ENCODE measurements at regions not wholly inside any gene's neighbourhood (a gene's known extent, or its start where the extent isn't known, plus 50 kb on each side); places are given as distances from the start of the nearest gene placed in this dataset.

GRCh38 chr3:70543493-70543892 lies 231.1 kb upstream of the MDFIC2 start:
- Histone ChIP-seq H3K4me1 (replicated peaks in 1 of 2; ENCODE audit: control insufficient read depth in 2 of 2, insufficient read depth in 2 of 2, low read length in 2 of 2) (no peaks in the 10 kb centered on the region), H3K9ac (ENCODE audit: insufficient read depth in 1 of 2, low read depth in 2 of 2, low read length in 2 of 2) (no peak overlapping the region), H3K36me3 (ENCODE audit: control insufficient read depth, insufficient read depth, low read length) (no peaks in the 10 kb centered on the region), H4K20me1 (replicated peaks; ENCODE audit: control insufficient read depth, insufficient read depth, low read length) (no peaks in the 10 kb centered on the region), H2AFZ (ENCODE audit: low read depth, low read length) (no peak overlapping the region), H3K4me2 (ENCODE audit: insufficient read depth, low read length) (no peak overlapping the region), H3K27me3 (ENCODE audit: control insufficient read depth in 2 of 2, insufficient read depth in 2 of 2, low read length in 2 of 2) (no peaks in the 10 kb centered on the region), H3K9me3 (replicated peaks; ENCODE audit: control insufficient read depth, insufficient read depth, low read depth, low read length) (no peaks in the 10 kb centered on the region), H3K27ac (ENCODE audit: extremely low read depth, low read depth, low read length) (no peak overlapping the region), H3K9me1 (ENCODE audit: control insufficient read depth, insufficient read depth, low read length) (no peaks in the 10 kb centered on the region), H3K79me2 (ENCODE audit: control insufficient read depth, insufficient read depth, low read length) (no peaks in the 10 kb centered on the region), H3K4me3 (no peak overlapping the region)
- WGBS (ENCODE audit: insufficient coverage, low coverage, missing lambda C conversion rate), result 0% methylated on average over 1 of the region's 2 CpGs
- intact Hi-C loops (cut with micrococcal nuclease) (no loop called here), in situ Hi-C loops (cut with MboI) (loop anchor here (10.0 kb wide), 1 partner anchor 1111 kb away; no protein-coding TSS in a partner anchor)
- ATAC-seq, result no peak
- ChIA-PET CTCF (ENCODE audit: low intra/inter-chr PET ratio) (no interaction called here), POLR2A (no interaction called here)
- no peak for DNase-seq (ENCODE audit: extremely low read depth in 1 of 4, low spot score in 3 of 4)
- TF ChIP-seq FOXP4 (CRISPR knock-in tag; IDR thresholded peaks at IDR 0.05; ENCODE audit: borderline replicate concordance) (no peak), GATA2 (CRISPR knock-in tag; IDR thresholded peaks at IDR 0.05) (no peak), HDGF (IDR thresholded peaks at IDR 0.05) (no peak), POU5F1 (IDR thresholded peaks at IDR 0.05; ENCODE audit: borderline replicate concordance, low read depth, low read length, partially characterized antibody) (no peak), FOXK2 (conservative IDR thresholded peaks at IDR 0.05 in 1 of 2, IDR thresholded peaks at IDR 0.05 in 1 of 2; ENCODE audit: low read depth in 2 of 2) (no peak), ZC3H4 (CRISPR knock-in tag; IDR thresholded peaks at IDR 0.05; ENCODE audit: borderline replicate concordance) (no peak), ZNF766 (CRISPR knock-in tag; conservative IDR thresholded peaks at IDR 0.05) (no peak), RAD51 (IDR thresholded peaks at IDR 0.05; ENCODE audit: borderline replicate concordance, low read depth) (no peak), ZNF124 (CRISPR knock-in tag; IDR thresholded peaks at IDR 0.05) (no peak), ASH1L (IDR thresholded peaks at IDR 0.05; ENCODE audit: borderline replicate concordance, low read depth, partially characterized antibody) (no peak), IFI16 (CRISPR knock-in tag; IDR thresholded peaks at IDR 0.05) (no peak), RCOR1 (IDR thresholded peaks at IDR 0.05; ENCODE audit: borderline replicate concordance in 1 of 2, low read depth in 2 of 2, low read length in 2 of 2) (no peak), NFATC3 (IDR thresholded peaks at IDR 0.05) (no peak), TBP (optimal IDR thresholded peaks at IDR 0.05; ENCODE audit: low read depth, low read length) (no peak)
- no TSS peak for BruUV-seq (replicated peaks)
- FAIRE-seq, result no peak
